ENCODE measurements at regions not wholly inside any gene's neighbourhood (a gene's known extent, or its start where the extent isn't known, plus 50 kb on each side); places are given as distances from the start of the nearest gene placed in this dataset.

DNA sequence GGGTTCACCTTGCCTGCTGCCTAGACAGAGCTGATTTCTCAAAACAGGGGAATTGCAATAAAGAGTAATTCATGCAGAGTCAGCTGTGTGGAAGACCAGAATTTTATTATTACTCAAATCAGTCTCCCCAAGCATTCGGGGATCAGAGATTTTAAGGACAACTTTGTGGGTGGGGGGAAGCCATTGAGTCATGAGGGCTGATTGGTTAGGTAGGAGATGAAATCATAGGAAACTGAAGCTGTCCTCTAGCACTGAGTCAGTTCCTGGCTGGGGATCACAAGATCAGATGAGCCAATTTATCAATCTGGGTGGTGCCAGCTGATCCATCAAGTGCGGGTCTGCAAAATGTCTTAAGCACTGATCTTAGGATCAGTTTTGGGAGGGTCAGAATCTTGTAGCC is 159.1 kb upstream of the MAP1B start:
- DNase-seq: no peak

DNA sequence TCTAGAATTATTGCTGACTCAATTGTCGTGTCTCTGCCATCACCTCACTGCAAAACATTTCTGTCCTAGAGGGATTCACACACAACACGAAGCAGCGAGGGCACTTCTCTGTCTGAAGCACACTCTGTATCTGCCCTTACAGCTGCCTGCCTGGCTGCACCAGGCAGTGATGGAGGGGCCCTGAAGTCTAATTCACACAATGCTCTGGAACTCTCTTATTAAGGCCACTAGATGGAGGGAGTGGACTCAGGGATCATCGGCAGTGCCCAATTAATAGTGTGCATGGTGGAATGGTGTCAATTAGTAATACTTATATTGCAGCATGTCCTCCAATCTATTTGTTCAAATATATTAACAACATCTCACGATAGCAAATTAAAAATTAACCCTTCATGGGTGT is 157.5 kb upstream of the MAP1B start:
- DNase-seq: no peak

DNA sequence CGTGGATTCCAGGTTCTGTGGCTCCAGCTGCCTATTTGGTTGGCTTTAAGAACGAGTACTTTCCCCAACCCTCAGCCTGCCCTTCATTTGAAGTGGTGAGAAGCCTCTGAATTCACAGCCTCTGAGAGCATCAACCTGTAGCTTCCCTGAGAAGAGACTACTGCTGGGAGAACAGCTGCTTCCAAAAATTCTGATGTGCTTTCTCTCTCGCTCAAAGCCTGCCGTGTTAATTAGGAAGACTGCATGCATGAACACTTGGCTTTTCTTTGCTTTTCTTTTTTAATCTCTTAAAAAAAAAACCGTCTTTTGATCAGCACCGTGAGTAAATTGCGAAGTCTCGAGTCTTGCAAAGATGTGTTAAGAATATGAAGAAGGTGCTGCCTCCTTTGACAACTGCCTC is 153.4 kb upstream of the MAP1B start:
- DNase-seq: no peak

DNA sequence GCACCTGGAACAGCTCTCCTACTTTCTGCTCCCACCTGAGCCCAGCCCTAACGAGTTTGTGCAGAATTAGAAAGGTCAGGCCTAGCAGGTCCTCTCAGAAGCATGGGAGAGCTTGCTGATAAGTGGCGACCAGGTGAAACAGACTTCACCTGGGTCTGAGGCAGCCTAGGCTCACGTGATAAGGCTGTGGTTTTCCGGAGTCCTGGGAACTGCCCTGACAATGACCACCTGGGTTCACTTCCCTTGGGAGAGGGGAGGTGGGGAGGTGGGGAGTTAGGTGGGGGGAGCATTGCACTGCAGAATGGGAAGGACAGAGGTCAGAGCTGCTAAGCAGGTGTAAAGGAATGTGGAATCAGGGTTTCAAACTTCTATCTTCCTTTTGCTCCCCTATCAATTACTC is 152.9 kb upstream of the MAP1B start:
- no peak for DNase-seq

DNA sequence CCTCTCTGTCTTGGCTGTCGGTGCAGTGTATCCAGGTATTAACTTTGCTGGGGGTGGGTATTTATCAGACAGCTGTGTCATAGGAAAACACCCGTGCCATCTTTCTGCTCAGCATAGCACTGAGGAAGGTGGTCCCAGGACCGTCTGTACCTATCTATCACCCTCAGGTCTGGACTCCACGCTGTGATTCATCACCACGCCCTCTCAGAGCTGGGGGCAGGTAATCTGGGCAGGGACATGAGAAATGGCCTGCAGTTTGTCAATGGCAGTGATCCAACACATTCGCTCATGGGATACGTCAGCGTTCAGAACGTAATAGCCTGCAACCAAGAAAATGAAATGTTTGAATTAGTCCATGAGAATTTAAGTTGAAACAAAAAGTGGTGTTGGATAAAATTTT is 151.6 kb upstream of the MAP1B start:
- no peak for DNase-seq

DNA sequence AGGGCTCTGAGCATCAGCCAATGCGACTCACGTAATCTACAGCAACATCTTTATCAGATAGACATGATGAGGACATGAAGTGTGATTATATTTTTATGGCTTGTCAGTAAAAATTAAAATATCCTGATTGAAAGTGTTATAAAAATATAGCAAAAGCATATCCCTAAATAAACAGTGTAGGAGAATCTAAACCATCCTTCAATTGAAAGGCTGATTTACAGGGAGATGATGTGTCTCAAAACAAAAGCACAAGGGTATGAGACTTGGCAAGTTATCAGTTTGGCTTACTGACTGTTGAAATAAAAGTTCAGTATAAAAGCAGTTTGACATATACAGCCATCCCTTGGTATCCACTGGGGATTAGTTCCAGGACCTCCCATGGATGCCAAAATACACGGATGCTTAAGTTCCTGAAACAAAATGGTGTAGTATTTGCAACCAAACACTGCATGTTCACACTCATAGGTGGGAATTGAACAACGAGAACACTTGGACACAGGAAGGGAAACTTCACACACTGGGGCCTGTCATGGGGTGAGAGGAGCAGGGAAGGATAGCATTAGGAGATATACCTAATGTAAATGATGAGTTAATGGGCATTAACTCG is 149.9 kb upstream of the MAP1B start:
- no peak for DNase-seq

DNA sequence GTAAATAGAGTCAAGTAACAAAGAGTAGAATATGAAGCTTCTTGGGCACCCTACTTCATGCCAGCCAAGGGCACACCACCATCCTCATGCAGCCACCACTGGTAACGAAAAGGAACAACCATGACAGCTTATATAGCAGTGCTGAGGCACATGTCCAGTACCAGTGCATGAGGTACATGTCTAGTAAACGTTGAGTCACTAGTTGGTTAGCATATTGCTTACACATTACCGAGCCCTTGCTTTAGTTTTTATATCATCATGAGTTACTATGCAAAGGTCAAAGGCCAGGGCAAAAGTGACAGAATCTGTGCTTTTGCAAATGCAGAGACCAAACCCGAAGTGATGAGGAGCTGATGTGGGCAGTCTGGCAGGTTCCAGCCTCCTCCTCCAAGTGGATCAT is 147.1 kb upstream of the MAP1B start:
- DNase-seq: no peak

DNA sequence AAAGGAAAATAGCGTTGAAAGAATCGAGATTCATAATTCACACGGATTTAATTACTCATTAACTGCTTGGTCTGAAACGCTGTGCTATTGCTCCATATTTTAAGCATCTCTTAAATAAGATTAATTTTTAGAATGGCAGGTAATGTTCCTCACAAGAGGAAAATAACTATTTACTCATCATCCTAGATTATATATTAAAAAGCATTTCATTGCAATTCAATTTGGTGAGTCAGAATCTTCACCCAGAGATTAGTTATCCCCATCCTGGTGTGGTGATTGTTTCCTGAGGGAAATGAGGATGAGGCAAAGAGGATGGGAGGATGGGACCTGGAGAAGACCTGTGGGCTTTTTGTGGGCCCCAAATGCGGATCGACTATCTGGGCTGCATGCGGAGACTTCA is 145.5 kb upstream of the MAP1B start:
- no peak for DNase-seq

DNA sequence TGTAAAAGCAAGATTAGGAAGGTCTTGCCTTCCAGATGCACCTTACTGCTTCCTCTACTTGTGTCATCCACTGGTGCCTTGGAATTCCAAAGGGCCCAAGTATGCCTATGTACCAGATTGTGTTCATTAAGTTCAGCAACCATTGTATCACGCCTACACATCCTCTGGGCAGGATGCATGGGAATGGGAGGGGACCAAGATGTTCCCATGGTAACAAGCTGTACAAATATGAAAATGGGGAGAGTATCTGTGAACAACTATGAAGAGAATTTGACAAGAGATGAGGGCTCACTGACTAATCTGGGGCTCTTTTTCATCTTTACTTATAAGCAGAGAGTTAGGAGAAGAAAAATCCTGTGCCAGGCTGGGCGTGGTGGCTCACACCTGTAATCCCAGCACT is 137.8 kb upstream of the MAP1B start:
- no peak for DNase-seq

DNA sequence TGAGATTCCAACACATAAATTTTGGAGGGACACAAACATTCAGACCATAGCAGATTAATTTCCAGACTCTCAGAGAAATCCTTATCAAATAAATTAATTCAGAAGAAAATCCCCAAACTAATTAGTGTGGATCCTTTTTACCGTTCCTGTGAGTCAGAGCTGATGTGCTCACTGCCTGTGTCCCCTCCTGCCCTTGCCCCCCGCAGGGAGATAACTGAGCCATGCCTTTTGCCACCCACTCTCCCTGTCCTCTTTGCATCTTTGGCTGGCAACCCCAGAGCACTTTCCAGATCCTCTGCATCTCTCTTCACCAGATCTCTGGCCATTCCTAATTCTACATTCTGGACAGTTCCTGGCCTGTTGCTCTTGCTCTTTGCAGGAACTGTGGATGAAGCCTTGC is 135.4 kb upstream of the MAP1B start:
- DNase-seq: no peak

DNA sequence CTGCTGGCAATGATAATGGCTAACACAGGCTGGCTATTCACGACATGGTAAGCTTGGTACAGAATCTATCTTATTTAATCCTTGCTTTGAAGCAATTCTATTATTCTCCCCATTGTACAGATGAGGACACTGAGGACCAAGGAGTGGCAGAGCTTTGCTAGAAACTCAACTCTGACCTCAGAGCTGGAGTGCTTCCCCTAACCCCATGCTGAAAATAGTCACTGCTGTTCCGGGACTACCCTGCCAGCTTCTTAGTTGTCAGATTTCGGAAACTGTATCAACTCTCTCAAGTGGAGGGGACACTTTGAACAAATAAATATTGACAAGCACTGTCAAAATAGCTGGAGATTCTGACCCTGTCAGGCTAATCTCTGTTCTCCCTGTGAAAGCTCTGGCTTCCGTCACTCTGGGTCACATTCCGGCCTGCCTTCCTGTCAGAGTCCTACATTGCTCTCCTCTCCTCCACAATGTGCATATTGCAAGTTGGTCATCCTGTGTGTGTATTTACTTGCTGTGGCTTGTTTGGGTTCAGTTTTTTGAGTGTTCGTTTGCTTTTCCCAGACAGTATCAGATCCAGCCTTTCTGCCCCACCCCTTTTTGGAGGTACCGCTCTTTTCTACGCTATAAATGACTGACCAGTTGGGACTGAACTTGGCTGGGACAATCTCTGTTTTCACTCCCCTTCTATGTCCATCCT is 134.3 kb upstream of the MAP1B start:
- DNase-seq: no peak

DNA sequence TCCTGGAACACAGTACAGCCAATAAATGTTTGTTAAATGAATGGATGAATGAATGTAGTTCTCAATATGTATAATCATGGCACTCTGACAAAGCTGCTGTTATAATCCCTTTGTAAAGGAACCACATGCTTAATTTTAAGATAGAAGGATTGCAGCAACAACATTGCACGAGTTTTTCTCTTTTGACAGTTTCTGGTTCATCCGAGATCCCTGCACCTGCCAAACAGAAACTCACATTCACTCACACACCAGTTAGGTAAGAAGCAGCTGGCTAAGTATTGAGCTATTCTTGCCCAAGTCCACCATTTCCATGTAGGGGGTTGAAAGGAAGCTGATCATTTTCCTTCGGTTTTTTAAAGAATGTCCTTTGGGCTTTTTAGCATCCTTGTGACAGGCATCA is 133.7 kb upstream of the MAP1B start:
- no peak for DNase-seq

DNA sequence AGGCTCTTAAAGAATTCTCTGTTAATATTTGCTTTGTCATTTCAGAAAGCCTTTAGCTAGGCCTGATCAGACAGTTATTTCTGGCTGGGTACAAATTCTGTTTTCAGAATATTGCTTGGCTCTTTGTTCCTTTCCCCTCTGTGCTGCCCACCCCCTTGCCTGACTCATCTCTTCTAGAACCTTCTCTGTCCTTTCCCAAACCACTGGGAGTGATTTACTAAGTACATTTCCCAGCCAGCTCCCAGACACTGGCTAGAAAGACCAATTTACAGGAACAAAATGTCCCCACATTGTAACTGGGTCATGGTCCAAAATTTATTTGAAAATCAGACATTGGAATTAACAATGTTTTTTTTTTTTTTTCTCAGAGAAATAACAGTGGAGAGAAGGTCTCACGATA is 133.1 kb upstream of the MAP1B start:
- no peak for DNase-seq

DNA sequence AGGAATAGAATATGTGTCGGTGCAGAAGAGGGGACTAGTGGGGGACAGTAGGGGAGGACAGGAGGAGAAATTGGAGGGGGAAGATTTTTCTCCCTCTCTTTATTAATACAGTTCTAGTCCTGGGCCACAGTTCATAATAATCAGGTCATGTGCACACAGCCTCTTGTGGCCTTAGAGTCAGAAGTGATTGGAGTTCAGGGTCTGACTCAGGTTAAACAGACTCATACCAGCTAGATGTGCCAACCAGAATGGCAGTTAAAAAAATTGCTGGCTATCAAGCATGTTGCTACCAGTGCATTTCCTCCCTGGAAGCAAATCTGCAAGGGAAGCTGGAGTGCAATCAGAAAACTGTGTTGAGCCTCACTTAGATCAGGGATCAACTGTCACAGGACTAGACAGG is 132.7 kb upstream of the MAP1B start:
- no peak for DNase-seq

DNA sequence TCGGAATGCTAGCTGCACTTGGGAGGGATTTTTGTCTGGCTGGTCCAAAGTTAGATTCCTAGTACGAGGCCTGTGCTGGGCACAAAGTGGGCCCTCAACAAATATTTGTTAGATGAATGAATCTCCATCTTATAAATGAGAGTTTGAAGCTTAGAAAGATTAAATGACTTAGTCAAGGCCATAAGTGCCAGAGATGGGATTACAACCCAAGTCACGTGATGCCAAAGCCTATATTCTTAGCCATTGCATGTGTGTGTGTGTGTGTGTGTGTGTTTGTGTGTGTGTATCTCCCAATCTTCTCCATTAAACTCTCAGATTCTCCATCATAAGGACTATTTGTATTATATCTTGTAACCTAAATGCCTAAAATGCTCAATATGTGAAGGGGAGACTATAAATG is 130.8 kb upstream of the MAP1B start:
- DNase-seq: no peak

DNA sequence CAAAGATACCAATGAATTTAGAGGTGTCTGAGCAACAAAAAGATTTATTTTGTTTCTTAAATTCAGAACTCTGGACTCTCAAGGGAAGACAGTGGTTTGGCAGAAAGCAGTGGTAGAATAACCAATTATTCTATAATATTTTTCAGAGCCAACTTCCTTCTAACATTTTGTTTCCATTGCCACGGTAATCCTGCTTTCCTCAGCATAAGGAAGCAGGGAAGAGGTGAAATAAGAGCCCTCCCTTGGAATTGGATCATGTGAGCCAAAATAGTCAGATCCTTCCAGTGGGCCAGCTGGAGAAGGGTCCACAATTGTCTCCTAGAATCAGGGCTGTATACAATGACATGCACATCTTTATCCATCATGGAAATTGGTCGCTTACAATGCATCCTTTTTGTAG is 130.0 kb upstream of the MAP1B start:
- DNase-seq: no peak

DNA sequence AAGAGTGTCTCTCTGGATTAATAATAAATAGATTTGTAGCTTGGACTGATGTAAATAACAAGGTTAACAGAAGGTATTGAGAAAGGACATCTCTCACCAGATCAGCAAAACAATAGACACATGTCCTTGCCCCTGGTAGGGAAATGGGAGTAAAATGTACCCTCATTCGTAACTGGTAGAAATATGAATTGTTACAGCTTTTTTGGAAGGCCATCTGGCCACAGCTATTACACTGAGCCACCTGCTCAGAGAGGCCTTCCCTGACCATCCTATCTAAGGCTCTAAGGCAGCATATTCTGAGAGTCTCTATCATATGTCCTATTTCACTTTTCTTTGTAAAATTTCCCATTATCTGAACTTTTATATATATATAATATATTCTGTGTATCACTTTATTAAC is 129.1 kb upstream of the MAP1B start:
- DNase-seq: no peak

DNA sequence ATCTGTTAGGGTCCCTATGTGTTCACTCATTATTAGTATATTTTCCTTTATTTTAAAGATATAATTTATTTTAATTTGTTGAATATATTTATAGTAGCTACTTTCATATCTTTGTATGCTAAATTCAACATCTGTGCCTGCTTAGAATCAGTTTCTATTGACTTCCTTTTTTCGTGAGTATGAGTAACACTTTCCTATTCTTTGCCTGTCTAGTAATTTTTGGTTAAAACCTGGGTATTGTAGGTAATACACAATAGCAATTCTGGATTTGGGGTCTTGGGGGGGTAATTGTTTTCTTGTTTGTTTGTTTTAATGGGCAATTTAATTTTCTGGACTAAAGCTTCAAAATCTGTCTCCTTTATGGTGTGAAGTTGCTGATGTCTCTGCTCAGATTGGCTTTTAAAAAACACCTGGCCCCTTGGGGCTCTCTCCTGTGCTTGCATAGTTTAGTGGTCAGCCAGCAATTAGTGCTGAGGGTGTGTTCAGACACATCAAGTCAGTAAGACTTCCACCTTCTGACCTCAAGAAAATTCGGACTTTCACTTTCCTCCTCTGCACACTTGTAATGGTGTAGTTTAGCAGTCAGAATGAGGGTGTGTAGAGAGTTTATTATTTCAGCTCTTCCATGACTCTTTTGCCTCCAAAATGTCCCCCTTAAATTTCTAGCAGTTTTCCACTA is 124.4 kb upstream of the MAP1B start:
- no peak for DNase-seq

DNA sequence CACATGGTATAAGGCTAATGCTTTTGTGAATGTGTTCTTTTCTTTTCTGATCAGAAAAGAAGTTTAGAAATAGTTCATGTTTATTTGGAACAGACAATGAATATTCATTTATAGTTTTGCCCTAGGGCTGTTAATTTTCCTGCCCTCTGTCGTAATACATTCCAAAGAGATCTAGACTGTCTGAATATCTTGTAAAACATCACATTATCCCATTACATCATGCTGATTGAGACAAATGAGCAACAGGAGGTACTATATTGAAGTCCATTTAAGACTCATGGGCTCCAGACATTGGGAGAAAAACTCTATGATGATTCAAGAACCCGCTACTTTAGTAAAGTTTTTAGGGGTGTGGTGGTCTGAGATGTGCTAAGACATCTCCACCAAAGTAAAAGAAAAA is 121.2 kb upstream of the MAP1B start:
- DNase-seq: no peak

DNA sequence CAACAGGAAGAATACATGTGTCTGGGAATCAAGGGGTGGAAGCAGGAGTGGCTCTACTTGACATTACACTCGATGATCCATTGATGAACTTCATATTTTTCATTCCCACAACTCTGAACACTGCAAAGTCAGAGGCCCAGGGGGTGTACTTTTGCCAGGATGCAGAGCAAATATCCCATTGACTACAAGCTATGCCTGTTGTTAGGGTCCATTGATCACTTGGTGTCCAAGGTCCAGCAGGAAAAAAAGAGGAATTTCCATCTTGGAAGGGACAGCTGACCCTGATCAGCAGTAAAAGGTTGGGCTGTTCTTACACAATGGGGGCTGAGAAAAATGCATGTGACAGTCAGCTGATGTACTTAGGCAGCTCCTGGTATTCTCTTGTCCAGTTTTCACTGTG is 118.5 kb upstream of the MAP1B start:
- no peak for DNase-seq

DNA sequence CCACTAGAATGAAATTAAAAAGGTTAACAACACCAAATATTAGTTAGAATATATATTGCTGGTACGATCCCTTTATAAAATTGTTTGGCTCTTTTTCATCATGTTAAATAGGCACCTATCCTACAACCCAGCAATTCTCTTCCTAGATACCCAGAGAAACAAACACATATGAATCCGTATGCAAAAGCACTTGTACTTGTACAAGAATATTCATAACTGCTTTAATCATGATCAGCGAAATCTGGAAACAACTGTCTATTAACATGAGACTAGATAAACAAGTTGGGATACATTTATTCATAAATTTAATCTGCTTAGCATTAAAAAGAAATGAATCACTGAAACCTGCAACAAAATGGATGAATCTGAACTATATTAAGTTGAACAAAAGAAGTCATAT is 113.7 kb upstream of the MAP1B start:
- no peak for DNase-seq

DNA sequence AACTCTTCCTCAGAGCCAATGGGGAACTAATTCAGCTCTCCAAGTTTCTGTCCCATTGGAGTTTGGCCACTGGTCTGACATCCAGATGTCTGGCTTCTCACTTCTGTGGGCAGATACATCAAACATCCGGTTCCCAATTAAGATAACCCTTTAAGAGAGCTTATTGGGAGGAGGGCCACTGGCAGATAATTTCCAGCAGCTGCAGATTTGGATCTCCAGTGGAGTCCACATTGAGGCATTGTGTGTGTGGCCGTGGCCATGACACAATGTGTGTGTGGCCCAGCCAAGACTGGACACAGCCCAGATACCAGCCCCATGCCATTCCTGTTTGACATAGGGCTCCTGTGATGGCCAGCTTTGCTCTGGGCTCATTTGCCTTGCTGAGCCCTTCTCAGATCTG is 110.5 kb upstream of the MAP1B start:
- no peak for DNase-seq

DNA sequence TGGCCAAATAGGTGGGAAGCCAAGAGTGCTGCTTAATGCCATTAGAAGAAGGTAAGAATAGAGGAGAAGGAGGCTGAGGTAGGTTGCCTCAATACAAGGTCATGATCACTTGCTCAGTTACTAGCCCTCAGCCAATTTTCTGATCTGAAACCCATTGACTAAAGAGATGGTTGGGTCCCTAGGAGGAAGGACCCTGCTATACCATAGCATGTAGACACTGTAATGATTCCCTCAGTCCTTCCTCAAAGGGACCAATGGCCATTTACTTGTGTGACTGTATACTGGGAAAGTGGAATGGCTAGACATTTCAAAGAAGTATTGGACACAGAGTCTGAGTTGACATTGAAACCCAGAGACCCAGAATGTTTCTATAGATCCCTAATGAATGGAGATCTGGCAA is 108.5 kb upstream of the MAP1B start:
- no peak for DNase-seq

DNA sequence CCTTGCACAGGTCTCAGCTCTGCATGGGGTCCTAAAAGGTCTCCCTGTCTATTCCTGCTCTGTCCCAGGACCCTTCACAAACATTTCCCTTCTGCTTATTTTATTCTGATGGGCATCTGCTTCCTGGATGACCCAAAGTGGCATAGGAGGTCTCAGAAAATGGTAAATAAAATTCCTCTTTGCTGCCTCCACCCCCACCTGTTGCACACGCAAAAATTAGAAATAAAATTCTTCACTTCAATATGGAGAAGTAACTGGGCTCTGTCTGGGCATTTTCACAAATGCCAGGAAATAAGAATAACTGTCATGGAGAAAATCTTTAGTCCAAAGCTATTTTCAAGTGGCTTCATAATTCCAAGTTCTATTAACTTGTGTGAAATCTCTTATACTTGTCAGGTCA is 106.6 kb upstream of the MAP1B start:
- DNase-seq: no peak

All from occipital lobe (tissue), 1 donor.